Karpas-422 (cell line): ENCODE measurements at regions not wholly inside any gene's neighbourhood (a gene's known extent, or its start where the extent isn't known, plus 50 kb on each side); places are given as distances from the start of the nearest gene placed in this dataset.
"Not testable (repeated sequence)": the region's sequence is repeated elsewhere in the genome, so short reads cannot be mapped to it uniquely, and the experiment has no call there.

Experiments used
- DNase-seq: peaks from one replicate; pipeline ENCODE4 v3.0.0-alpha.2; 2015
- H2AFZ ChIP-seq: fragments of 200-600 bp; sonication (generic); 2 replicates; pipeline ENCODE4 v1.6.1; 2014; ENCODE audit warnings: antibody characterized with exemption, low read length, mixed read lengths
- H3K27ac ChIP-seq: fragments of 200-600 bp; sonication (generic); 2 replicates; pipeline ENCODE4 v1.5.1; 2014; ENCODE audit warnings: mild to moderate bottlenecking, low read length, moderate library complexity
- H3K27me3 ChIP-seq: fragments of 200-600 bp; sonication (generic); 2 replicates; pipeline ENCODE4 v1.6.1; 2014; ENCODE audit warnings: low read length, mixed read lengths
- H3K36me3 ChIP-seq: fragments of 200-600 bp; sonication (generic); 2 replicates; pipeline ENCODE4 v1.6.1; 2014; ENCODE audit warnings: low read length, mixed read lengths; ENCODE audit not compliant: insufficient read depth
- H3K4me1 ChIP-seq: fragments of 200-600 bp; sonication (generic); 2 replicates; pipeline ENCODE4 v1.6.1; 2014; ENCODE audit warnings: mild to moderate bottlenecking, low read length, mixed read lengths
- H3K4me2 ChIP-seq: fragments of 200-600 bp; sonication (generic); 2 replicates; pipeline ENCODE4 v1.6.1; 2014; ENCODE audit warnings: low read length, low read depth, mild to moderate bottlenecking; ENCODE audit not compliant: poor library complexity, severe bottlenecking
- H3K4me3 ChIP-seq: fragments of 200-600 bp; sonication (generic); 2 replicates; pipeline ENCODE4 v1.5.1; 2014; ENCODE audit warnings: mild to moderate bottlenecking, antibody characterized with exemption, low read length, mixed read lengths
- H3K79me2 ChIP-seq: fragments of 200-600 bp; sonication (generic); 2 replicates; pipeline ENCODE4 v1.6.1; 2014; ENCODE audit warnings: mild to moderate bottlenecking, low read length, mixed read lengths
- H3K9ac ChIP-seq: fragments of 200-600 bp; sonication (generic); 2 replicates; pipeline ENCODE4 v1.6.0; 2014; ENCODE audit warnings: low read length
- H3K9me2 ChIP-seq: fragments of 200-600 bp; sonication (generic), shearing (Covaris generic); replicated peaks from 2 replicates; pipeline ENCODE4 v1.6.0; 2014; ENCODE audit warnings: mild to moderate bottlenecking, low read length, moderate library complexity; ENCODE audit not compliant: insufficient read depth
- H3K9me3 ChIP-seq: fragments of 300-700, 200-600 bp; sonication (generic); 2 replicates; pipeline ENCODE4 v1.6.1; 2014; ENCODE audit warnings: low read length, mixed read lengths
- H4K20me1 ChIP-seq: fragments of 200-600 bp; sonication (generic); 2 replicates; pipeline ENCODE4 v1.6.1; 2014; ENCODE audit warnings: mild to moderate bottlenecking, antibody characterized with exemption, low read length, low read depth; ENCODE audit not compliant: insufficient read depth

GRCh38 chr18:29730073-29730472 is 1312.5 kb downstream of the DSC3 start:
- no peaks in the 10 kb centered on the region for H4K20me1 ChIP-seq
- H2AFZ ChIP-seq = no peak overlapping the region
- H3K4me2 ChIP-seq = no peak overlapping the region
- H3K4me3 ChIP-seq = no peak overlapping the region
- DNase-seq = no peak
- H3K9me3 ChIP-seq = peaks cover 26% of the 10 kb centered on the region; the same call in 1 of the 2 replicates
- H3K36me3 ChIP-seq = no peaks in the 10 kb centered on the region
- H3K9me2 ChIP-seq = no peaks in the 10 kb centered on the region
- no peak overlapping the region for H3K27ac ChIP-seq
- no peaks in the 10 kb centered on the region for H3K27me3 ChIP-seq
- no peaks in the 10 kb centered on the region for H3K79me2 ChIP-seq
- H3K4me1 ChIP-seq = no peaks in the 10 kb centered on the region
- no peak overlapping the region for H3K9ac ChIP-seq

- DNase-seq = no peak
Observed at GRCh38 chr18:29726646-29727045, 1315.9 kb downstream of the DSC3 start.

GRCh38 chr18:29723486-29723885 is 1319.1 kb downstream of the DSC3 start:
- H3K9me2 ChIP-seq, H3K9ac ChIP-seq, H3K4me3 ChIP-seq, H3K27me3 ChIP-seq, H2AFZ ChIP-seq, H3K79me2 ChIP-seq, H3K4me2 ChIP-seq, H3K36me3 ChIP-seq, H3K4me1 ChIP-seq, H3K27ac ChIP-seq, DNase-seq, H4K20me1 ChIP-seq: not testable (repeated sequence)
- peaks cover 12% of the 10 kb centered on the region for H3K9me3 ChIP-seq

More at GRCh38 chr18:29726646-29727045, 1315.9 kb downstream of the DSC3 start:
- no peaks in the 10 kb centered on the region for H3K79me2 ChIP-seq
- peaks cover 19% of the 10 kb centered on the region; the same call in 1 of the 2 replicates for H3K9me3 ChIP-seq
- H3K9ac ChIP-seq = no peak overlapping the region
- no peaks in the 10 kb centered on the region for H4K20me1 ChIP-seq
- no peaks in the 10 kb centered on the region for H3K4me1 ChIP-seq
- no peak overlapping the region for H3K27ac ChIP-seq
- H3K9me2 ChIP-seq = no peaks in the 10 kb centered on the region
- H3K4me2 ChIP-seq = no peak overlapping the region
- no peaks in the 10 kb centered on the region for H3K36me3 ChIP-seq
- no peak overlapping the region for H3K4me3 ChIP-seq
- H3K27me3 ChIP-seq = no peaks in the 10 kb centered on the region
- H2AFZ ChIP-seq = no peak overlapping the region

GRCh38 chr18:29715960-29716359 is 1326.6 kb downstream of the DSC3 start:
- H3K9ac ChIP-seq = not testable (repeated sequence)

GRCh38 chr18:29712785-29713184 is 1329.8 kb downstream of the DSC3 start:
- H4K20me1 ChIP-seq = no peaks in the 10 kb centered on the region
- H3K9ac ChIP-seq = no peak overlapping the region
- no peaks in the 10 kb centered on the region for H3K36me3 ChIP-seq
- H3K4me1 ChIP-seq = no peaks in the 10 kb centered on the region
- no peak overlapping the region for H3K27ac ChIP-seq
- H2AFZ ChIP-seq = no peak overlapping the region
- no peak overlapping the region for H3K4me2 ChIP-seq
- H3K79me2 ChIP-seq = no peaks in the 10 kb centered on the region
- no peaks in the 10 kb centered on the region for H3K27me3 ChIP-seq
- DNase-seq = no peak
- H3K9me3 ChIP-seq = peaks cover 46% of the 10 kb centered on the region
- no peaks in the 10 kb centered on the region for H3K9me2 ChIP-seq
- H3K4me3 ChIP-seq = no peak overlapping the region

More at GRCh38 chr18:29715960-29716359, 1326.6 kb downstream of the DSC3 start:
- not testable (repeated sequence) for H3K4me2 ChIP-seq, H3K4me1 ChIP-seq, H3K4me3 ChIP-seq, DNase-seq, H3K27me3 ChIP-seq, H3K9me2 ChIP-seq, H3K36me3 ChIP-seq, H2AFZ ChIP-seq, H3K79me2 ChIP-seq, H3K27ac ChIP-seq, H4K20me1 ChIP-seq
- H3K9me3 ChIP-seq = peaks cover 39% of the 10 kb centered on the region

- Histone ChIP-seq H3K4me2 (no peak overlapping the region), H3K9me2 (no peaks in the 10 kb centered on the region), H3K27me3 (no peaks in the 10 kb centered on the region), H3K36me3 (no peaks in the 10 kb centered on the region), H3K9me3 (peaks cover 42% of the 10 kb centered on the region), H3K4me1 (no peaks in the 10 kb centered on the region), H3K4me3 (no peak overlapping the region), H4K20me1 (no peaks in the 10 kb centered on the region), H2AFZ (no peak overlapping the region), H3K9ac (no peak overlapping the region), H3K27ac (no peak overlapping the region), H3K79me2 (no peaks in the 10 kb centered on the region)
- no peak for DNase-seq
Observed at GRCh38 chr18:29711932-29712331, 1330.6 kb downstream of the DSC3 start.

- no peak for DNase-seq
- no peak overlapping the region for H3K9ac ChIP-seq
- H3K27ac ChIP-seq = no peak overlapping the region
- H3K4me3 ChIP-seq = no peak overlapping the region
- peaks cover 28% of the 10 kb centered on the region for H3K9me3 ChIP-seq
- H3K27me3 ChIP-seq = no peaks in the 10 kb centered on the region
- H3K9me2 ChIP-seq = no peaks in the 10 kb centered on the region
- H4K20me1 ChIP-seq = no peaks in the 10 kb centered on the region
- no peak overlapping the region for H2AFZ ChIP-seq
- H3K79me2 ChIP-seq = no peaks in the 10 kb centered on the region
- H3K4me1 ChIP-seq = no peaks in the 10 kb centered on the region
- H3K4me2 ChIP-seq = no peak overlapping the region
- no peaks in the 10 kb centered on the region for H3K36me3 ChIP-seq
Observed at GRCh38 chr18:29693334-29693733, 1349.2 kb downstream of the DSC3 start.

- Histone ChIP-seq H3K36me3 (no peaks in the 10 kb centered on the region), H3K9ac (no peak overlapping the region), H3K27me3 (no peaks in the 10 kb centered on the region), H3K4me3 (no peak overlapping the region), H4K20me1 (no peaks in the 10 kb centered on the region), H2AFZ (no peak overlapping the region), H3K9me2 (no peaks in the 10 kb centered on the region), H3K79me2 (no peaks in the 10 kb centered on the region), H3K27ac (no peak overlapping the region), H3K9me3 (peaks cover 27% of the 10 kb centered on the region), H3K4me2 (no peak overlapping the region), H3K4me1 (no peaks in the 10 kb centered on the region)
- no peak for DNase-seq
Observed at GRCh38 chr18:29681578-29681977, 1361.0 kb downstream of the DSC3 start.
